ENCODE measurements at regions not wholly inside any gene's neighbourhood (a gene's known extent, or its start where the extent isn't known, plus 50 kb on each side); places are given as distances from the start of the nearest gene placed in this dataset.
"Not testable (repeated sequence)": the region's sequence is repeated elsewhere in the genome, so short reads cannot be mapped to it uniquely, and the experiment has no call there.

DNA sequence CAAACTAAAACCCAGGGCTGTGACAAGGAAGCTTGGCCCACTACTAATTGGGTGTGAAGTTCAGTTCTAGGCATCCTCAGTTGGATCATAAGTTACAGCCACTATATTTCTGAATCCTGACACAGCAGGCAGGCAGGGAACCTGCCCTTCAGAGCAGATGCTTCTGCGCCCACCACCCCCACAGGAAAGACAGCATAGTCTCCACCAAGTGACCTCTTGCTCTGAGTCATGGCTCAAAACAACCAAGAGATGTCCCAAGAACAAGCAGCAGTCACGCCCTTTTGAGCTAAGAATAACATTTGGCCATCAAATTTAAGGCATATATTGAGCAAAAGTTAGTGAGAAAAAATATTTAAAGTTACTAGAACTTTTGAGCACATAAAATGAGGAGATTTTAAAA, 170.7 kb upstream of the SMARCAD1 start:
- Mint-ChIP-seq H3K4me3 (no peak overlapping the region), H3K36me3 (ENCODE audit: low read depth) (no peaks in the 10 kb centered on the region), H3K4me1 (ENCODE audit: low read depth) (no peaks in the 10 kb centered on the region), H3K27me3 (no peaks in the 10 kb centered on the region), H3K27ac (no peak overlapping the region), H3K9me3 (no peaks in the 10 kb centered on the region)
- TF ChIP-seq, protein P1, sequence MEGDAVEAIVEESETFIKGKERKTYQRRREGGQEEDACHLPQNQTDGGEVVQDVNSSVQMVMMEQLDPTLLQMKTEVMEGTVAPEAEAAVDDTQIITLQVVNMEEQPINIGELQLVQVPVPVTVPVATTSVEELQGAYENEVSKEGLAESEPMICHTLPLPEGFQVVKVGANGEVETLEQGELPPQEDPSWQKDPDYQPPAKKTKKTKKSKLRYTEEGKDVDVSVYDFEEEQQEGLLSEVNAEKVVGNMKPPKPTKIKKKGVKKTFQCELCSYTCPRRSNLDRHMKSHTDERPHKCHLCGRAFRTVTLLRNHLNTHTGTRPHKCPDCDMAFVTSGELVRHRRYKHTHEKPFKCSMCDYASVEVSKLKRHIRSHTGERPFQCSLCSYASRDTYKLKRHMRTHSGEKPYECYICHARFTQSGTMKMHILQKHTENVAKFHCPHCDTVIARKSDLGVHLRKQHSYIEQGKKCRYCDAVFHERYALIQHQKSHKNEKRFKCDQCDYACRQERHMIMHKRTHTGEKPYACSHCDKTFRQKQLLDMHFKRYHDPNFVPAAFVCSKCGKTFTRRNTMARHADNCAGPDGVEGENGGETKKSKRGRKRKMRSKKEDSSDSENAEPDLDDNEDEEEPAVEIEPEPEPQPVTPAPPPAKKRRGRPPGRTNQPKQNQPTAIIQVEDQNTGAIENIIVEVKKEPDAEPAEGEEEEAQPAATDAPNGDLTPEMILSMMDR (IDR thresholded peaks at IDR 0.05): no peak
- CTCF ChIA-PET: no interaction called here
- DNase-seq (no peak), ATAC-seq (no peak)
- intact Hi-C loops (cut with micrococcal nuclease): no loop called here
- POLR2A ChIA-PET: no interaction called here

DNA sequence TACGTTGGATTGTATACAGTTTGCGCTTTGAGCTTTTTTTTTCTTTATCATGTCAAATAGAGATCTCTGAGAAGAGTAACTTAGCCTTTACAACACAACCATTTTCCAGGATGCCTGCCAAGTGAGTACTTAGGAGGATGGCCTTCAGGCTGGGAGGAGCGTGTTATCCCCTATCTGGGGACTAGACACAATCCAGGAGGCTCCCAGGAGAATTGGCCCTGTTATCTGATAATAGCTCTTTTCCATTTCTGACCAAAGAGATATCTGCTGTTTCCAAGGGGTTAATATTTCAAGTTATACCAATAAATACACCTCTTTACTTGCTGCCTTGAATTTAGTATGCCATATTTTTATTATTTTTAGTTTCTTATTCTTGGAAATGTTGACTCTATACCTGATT, 169.5 kb upstream of the SMARCAD1 start:
- Mint-ChIP-seq H3K27ac (no peak overlapping the region), H3K36me3 (ENCODE audit: low read depth) (no peaks in the 10 kb centered on the region), H3K4me1 (ENCODE audit: low read depth) (no peaks in the 10 kb centered on the region), H3K9me3 (no peaks in the 10 kb centered on the region), H3K27me3 (no peaks in the 10 kb centered on the region), H3K4me3 (no peak overlapping the region)
- ChIA-PET POLR2A (no interaction called here), CTCF (no interaction called here)
- ATAC-seq (no peak), DNase-seq (no peak)
- intact Hi-C loops (cut with micrococcal nuclease): no loop called here
- TF ChIP-seq, protein P1 (IDR thresholded peaks at IDR 0.05): no peak

DNA sequence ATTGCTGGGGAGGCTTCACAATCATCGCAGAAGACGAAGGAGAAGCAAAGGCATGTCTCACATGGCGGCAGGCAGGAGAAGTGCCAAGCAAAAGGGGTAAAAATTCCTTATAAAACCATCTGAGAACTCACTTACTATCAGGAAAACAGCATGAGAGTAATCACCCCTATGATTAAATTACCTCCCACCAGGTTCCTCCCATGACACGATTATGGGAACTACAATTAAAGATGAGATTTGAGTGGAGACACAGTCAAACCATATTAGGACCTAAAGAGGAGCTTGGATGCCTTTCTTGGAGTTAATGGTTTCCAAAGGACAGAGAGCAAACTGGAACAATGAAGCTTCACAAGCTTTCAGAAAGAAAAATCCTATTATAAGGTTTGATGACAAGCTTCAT, 168.4 kb upstream of the SMARCAD1 start:
- H3K27ac Mint-ChIP-seq: no peak overlapping the region
- POLR2A ChIA-PET: no interaction called here
- intact Hi-C loops (cut with micrococcal nuclease): no loop called here
- TF ChIP-seq, protein P1 (IDR thresholded peaks at IDR 0.05): no peak
- no peaks in the 10 kb centered on the region for H3K9me3 Mint-ChIP-seq
- DNase-seq: no peak
- CTCF ChIA-PET: no interaction called here
- no peak for ATAC-seq
- H3K36me3 Mint-ChIP-seq (ENCODE audit: low read depth): no peaks in the 10 kb centered on the region
- H3K27me3 Mint-ChIP-seq: no peaks in the 10 kb centered on the region
- H3K4me1 Mint-ChIP-seq (ENCODE audit: low read depth): no peaks in the 10 kb centered on the region
- no peak overlapping the region for H3K4me3 Mint-ChIP-seq

DNA sequence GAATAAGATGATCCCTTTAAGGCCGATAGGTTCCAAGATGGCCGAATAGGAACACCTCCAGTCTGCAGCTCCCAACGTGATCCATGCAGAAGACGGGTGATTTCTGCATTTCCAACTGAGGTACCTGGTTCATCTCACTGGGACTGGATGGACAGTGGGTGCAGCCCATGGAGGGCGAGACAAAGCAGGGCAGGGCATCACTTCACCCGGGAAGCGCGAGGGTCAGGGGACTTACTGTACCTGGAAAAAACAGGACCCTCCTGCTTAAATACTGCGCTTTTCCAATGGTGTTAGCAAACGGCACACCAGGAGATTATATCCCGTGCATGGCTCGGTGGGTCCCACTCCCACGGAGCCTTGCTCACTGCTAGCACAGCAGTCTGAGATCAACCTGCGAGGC, 163.2 kb upstream of the SMARCAD1 start:
- H3K27me3 Mint-ChIP-seq; CTCF ChIA-PET; DNase-seq; H3K27ac Mint-ChIP-seq; H3K36me3 Mint-ChIP-seq (ENCODE audit: low read depth); POLR2A ChIA-PET; ATAC-seq; intact Hi-C loops (cut with micrococcal nuclease); H3K4me1 Mint-ChIP-seq (ENCODE audit: low read depth); H3K4me3 Mint-ChIP-seq: not testable (repeated sequence)
- peaks cover 12% of the 10 kb centered on the region for H3K9me3 Mint-ChIP-seq

DNA sequence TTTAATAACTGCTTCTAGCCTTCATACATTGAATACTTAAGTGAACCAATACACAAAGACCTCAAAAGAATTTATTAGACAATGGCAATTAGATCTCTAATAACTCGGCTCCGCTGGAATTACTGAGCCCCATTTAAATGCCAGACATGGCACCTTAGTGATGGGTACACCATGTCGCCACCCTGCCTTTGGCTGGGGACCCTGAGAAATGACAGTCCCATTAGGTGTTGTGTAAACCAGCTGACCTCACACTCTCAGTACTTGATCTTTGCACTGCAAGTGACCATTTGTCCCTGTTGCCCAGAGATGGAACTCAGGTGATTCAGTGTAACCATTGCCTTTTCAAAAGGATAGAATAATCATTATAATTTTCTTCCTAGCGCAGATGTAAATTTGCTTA, 144.6 kb upstream of the SMARCAD1 start:
- no peaks in the 10 kb centered on the region for H3K36me3 Mint-ChIP-seq (ENCODE audit: low read depth)
- POLR2A ChIA-PET: no interaction called here
- no peak for ATAC-seq

More for the DNA sequence above, 144.6 kb upstream of the SMARCAD1 start:
- Mint-ChIP-seq H3K27me3 (no peaks in the 10 kb centered on the region), H3K4me3 (no peak overlapping the region), H3K4me1 (ENCODE audit: low read depth) (no peaks in the 10 kb centered on the region), H3K27ac (no peak overlapping the region), H3K9me3 (no peaks in the 10 kb centered on the region)
- TF ChIP-seq, protein P1 (IDR thresholded peaks at IDR 0.05): no peak
- CTCF ChIA-PET: no interaction called here
- intact Hi-C loops (cut with micrococcal nuclease): no loop called here
- DNase-seq: no peak
